ENCODE measurements at regions not wholly inside any gene's neighbourhood (a gene's known extent, or its start where the extent isn't known, plus 50 kb on each side); places are given as distances from the start of the nearest gene placed in this dataset.

DNA sequence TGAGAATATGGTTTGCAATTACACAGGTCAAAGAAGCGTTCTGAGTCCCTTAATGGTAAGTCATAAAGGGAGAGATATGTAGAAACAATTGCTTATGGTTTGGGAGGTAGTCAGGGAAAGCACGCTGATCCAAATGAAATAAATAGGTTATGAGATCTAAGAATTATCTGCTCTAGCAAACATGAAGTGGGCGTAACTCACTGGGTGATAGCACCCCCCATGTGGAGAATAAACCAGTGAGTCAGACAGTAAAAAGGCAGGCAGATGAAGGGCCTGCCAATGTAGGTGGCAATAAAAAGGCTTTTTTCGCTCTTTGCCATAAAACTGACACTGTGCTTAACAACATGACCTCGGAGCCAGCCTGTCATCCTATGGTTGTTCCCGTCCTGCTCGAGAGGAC, 306.9 kb downstream of the GLRX3 start:
- TF ChIP-seq, protein P1, sequence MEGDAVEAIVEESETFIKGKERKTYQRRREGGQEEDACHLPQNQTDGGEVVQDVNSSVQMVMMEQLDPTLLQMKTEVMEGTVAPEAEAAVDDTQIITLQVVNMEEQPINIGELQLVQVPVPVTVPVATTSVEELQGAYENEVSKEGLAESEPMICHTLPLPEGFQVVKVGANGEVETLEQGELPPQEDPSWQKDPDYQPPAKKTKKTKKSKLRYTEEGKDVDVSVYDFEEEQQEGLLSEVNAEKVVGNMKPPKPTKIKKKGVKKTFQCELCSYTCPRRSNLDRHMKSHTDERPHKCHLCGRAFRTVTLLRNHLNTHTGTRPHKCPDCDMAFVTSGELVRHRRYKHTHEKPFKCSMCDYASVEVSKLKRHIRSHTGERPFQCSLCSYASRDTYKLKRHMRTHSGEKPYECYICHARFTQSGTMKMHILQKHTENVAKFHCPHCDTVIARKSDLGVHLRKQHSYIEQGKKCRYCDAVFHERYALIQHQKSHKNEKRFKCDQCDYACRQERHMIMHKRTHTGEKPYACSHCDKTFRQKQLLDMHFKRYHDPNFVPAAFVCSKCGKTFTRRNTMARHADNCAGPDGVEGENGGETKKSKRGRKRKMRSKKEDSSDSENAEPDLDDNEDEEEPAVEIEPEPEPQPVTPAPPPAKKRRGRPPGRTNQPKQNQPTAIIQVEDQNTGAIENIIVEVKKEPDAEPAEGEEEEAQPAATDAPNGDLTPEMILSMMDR (IDR thresholded peaks at IDR 0.05; ENCODE audit: insufficient read depth, low read depth, low read length) = no peak
- DNase-seq (ENCODE audit: low read depth) = no peak
- Histone ChIP-seq H3K36me3 (ENCODE audit: control insufficient read depth, insufficient read depth, low read length) (no peaks in the 10 kb centered on the region), H3K4me3 (ENCODE audit: low read depth, low read length) (no peak overlapping the region), H3K27me3 (ENCODE audit: control insufficient read depth, insufficient read depth, low read length) (no peaks in the 10 kb centered on the region)
- CTCF ChIA-PET = no interaction called here
- POLR2A ChIA-PET = no interaction called here

DNA sequence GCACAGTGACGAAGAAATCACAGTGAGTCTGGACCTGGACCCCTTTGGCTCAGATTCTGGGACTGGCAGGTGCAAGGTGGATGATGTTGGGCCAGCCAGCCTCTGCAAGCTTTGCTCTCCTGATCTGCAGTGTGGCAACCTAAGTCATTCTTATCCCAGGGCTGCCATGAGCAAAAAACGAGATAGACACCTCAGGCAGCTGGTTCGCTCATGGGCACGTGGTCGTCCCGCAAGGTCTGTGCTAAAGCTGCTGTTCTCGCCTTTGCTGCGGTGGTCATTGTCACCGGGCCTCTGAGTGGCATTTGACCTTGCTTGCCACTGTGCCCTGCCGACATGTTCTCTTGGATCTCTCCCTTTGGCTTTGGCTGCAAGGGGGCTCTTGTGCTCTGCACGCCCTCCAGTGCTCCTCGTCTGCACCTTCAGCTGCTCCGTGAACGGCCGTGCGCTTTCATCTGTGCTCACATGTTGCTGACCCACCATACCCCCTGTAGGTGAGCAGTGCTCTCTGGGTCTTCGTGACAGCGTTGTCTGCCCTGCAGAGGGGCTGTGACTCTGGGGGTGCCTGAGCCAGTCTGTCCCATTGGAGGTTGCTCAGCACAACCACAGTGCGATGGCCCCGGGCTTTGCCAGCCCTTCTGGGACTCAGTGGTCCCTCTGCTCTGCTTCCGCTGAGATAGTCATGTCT, 317.0 kb downstream of the GLRX3 start:
- TF ChIP-seq, protein P1 (IDR thresholded peaks at IDR 0.05; ENCODE audit: insufficient read depth, low read depth, low read length) = no peak
- no peak overlapping the region for H3K4me3 ChIP-seq (ENCODE audit: low read depth, low read length)
- ChIA-PET POLR2A (no interaction called here), CTCF (no interaction called here)
- H3K27me3 ChIP-seq (ENCODE audit: control insufficient read depth, insufficient read depth, low read length) = no peaks in the 10 kb centered on the region
- H3K36me3 ChIP-seq (ENCODE audit: control insufficient read depth, insufficient read depth, low read length) = no peaks in the 10 kb centered on the region
- DNase-seq (ENCODE audit: low read depth) = no peak

DNA sequence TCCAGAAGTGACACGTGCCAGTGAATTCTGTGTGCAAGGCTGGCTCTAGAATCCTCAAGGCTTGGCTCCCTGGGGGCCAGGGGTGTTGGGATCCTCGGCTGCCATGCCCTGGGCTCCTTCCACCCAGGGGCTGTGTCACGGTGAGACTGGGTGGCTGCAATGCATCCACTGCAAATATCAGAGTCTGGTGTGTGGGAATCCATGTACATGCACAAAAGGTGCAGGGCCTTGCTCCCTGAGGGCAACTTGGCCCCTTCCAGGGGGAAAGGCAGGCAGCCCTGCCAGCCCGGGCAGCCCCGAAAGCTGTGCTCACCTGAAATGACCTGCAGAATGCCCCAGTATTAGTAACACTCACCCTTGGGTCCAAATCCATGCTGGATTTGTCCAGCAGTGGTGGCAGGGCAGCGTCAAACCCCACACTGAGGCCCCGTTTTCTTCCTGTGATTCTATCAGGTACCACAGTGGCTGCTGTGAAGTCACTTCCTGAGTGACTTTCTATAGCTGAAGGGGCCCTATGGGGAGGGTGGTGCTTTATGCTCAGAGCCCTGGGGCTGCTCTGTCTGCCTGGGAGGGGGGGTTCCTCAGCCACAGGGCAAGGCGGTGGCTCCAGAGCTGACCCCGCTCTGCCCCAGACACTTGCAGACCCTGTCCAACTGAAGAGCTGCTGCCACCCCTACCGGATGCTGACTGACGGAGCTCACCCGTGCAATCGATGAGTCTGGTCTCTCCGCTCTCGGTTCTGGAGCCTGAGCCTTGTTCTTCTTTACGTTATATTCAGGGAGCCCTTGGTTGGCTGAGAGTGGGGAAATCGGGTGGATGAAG, 317.7 kb downstream of the GLRX3 start:
- ChIA-PET CTCF (no interaction called here), POLR2A (no interaction called here)
- TF ChIP-seq, protein P1 (IDR thresholded peaks at IDR 0.05; ENCODE audit: insufficient read depth, low read depth, low read length) = no peak
- Histone ChIP-seq H3K27me3 (ENCODE audit: control insufficient read depth, insufficient read depth, low read length) (no peaks in the 10 kb centered on the region), H3K36me3 (ENCODE audit: control insufficient read depth, insufficient read depth, low read length) (no peaks in the 10 kb centered on the region), H3K4me3 (ENCODE audit: low read depth, low read length) (no peak overlapping the region)
- DNase-seq (ENCODE audit: low read depth) = no peak

- Histone ChIP-seq H3K4me3 (ENCODE audit: low read depth, low read length) (no peak overlapping the region), H3K27me3 (ENCODE audit: control insufficient read depth, insufficient read depth, low read length) (no peaks in the 10 kb centered on the region), H3K36me3 (ENCODE audit: control insufficient read depth, insufficient read depth, low read length) (no peaks in the 10 kb centered on the region)
- DNase-seq (ENCODE audit: low read depth) = no peak
- ChIA-PET POLR2A (no interaction called here), CTCF (no interaction called here)
- TF ChIP-seq, protein P1 (IDR thresholded peaks at IDR 0.05; ENCODE audit: insufficient read depth, low read depth, low read length) = no peak
Observed at GRCh38 chr10:130454543-130455000, 318.4 kb downstream of the GLRX3 start.

DNA sequence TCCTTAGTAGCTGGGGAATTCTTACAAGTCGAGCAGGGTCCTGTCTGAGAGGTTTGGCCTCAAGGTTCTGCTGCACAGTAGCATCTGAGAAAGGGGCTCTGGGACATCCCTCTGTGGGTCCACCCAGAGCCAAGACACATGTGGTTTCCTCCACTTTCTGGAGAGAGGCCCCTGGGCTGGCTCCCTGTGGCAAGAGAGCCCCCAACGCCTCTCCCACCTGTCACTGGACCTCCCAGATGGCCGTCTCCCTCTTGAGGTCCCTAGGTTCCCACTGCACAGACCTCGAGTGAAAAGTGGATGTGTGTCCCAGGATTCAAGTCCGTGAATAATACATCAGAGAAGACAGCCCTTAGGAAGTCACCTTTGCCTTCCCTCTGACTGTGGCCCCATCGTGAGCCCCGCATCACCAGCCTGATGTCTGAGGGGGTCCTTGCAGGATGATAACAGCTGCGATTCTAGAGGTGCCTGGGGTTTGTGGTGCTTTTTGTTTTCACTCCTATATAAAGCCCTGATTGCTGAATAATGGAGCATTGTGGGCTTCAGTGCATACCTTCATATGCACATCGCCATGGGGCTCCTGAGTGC, 319.0 kb downstream of the GLRX3 start:
- TF ChIP-seq, protein P1 (IDR thresholded peaks at IDR 0.05; ENCODE audit: insufficient read depth, low read depth, low read length) = no peak
- DNase-seq (ENCODE audit: low read depth) = no peak
- H3K4me3 ChIP-seq (ENCODE audit: low read depth, low read length) = no peak overlapping the region
- no peaks in the 10 kb centered on the region for H3K27me3 ChIP-seq (ENCODE audit: control insufficient read depth, insufficient read depth, low read length)
- CTCF ChIA-PET = no interaction called here
- H3K36me3 ChIP-seq (ENCODE audit: control insufficient read depth, insufficient read depth, low read length) = no peaks in the 10 kb centered on the region
- POLR2A ChIA-PET = no interaction called here

Data from BJ (cell line).